PC-9 (cell line): ENCODE measurements at regions not wholly inside any gene's neighbourhood (a gene's known extent, or its start where the extent isn't known, plus 50 kb on each side); places are given as distances from the start of the nearest gene placed in this dataset.
"Not testable (repeated sequence)": the region's sequence is repeated elsewhere in the genome, so short reads cannot be mapped to it uniquely, and the experiment has no call there.

Experiments used
- BruUV-seq: library from RNA; stranded (reverse); fragments of 400-500 nt; replicated peaks from 2 replicates; lab custom pipeline; 2021; lab: Mats Ljungman, UMichigan
- CTCF ChIA-PET: fragments of 300-600 bp; sonication (Branson Sonifier 250); formaldehyde crosslinking; loops from one replicate; lab custom pipeline; 2022; ENCODE audit warnings: antibody characterized with exemption; lab: Charles Lee
- POLR2A ChIA-PET: fragments of 300-600 bp; sonication (Branson Sonifier 250); formaldehyde crosslinking; loops from one replicate; lab custom pipeline; 2022; ENCODE audit warnings: antibody characterized with exemption; ENCODE audit not compliant: unreplicated experiment; lab: Charles Lee
- DNase-seq, 2 experiments: peaks; one replicate each; pipeline versions ENCODE4 v3.0.0 to v3.0.0-alpha.2; 2015 to 2022; ENCODE audit warnings: mixed read lengths in 1 of 2
- H2AFZ ChIP-seq: fragments of 200-600 bp; sonication (generic); 2 replicates; pipeline ENCODE4 v1.8.1; 2017; ENCODE audit warnings: antibody characterized with exemption
- H3F3A ChIP-seq: fragments of 200-600 bp; sonication (generic); 2 replicates; pipeline ENCODE4 v1.8.1; 2017; ENCODE audit warnings: antibody characterized with exemption, mild to moderate bottlenecking, low read depth; ENCODE audit not compliant: insufficient read depth
- H3K27ac ChIP-seq: fragments of 200-600 bp; sonication (generic); 2 replicates; pipeline ENCODE4 v1.6.1; 2016; ENCODE audit warnings: mixed run types
- H3K27me3 ChIP-seq: fragments of 200-600 bp; sonication (generic); 2 replicates; pipeline ENCODE4 v1.6.1; 2016; ENCODE audit warnings: low read depth, mixed run types; ENCODE audit not compliant: insufficient read depth
- H3K36me3 ChIP-seq: fragments of 200-600 bp; sonication (generic); 2 replicates; pipeline ENCODE4 v1.6.1; 2016; ENCODE audit warnings: low read depth, mixed run types
- H3K4me1 ChIP-seq: fragments of 200-600 bp; sonication (generic); replicated peaks from 2 replicates; pipeline ENCODE4 v1.6.1; 2016; ENCODE audit warnings: mixed run types; ENCODE audit not compliant: insufficient read depth
- H3K4me2 ChIP-seq: fragments of 200-600 bp; sonication (generic); 2 replicates; pipeline ENCODE4 v1.6.1; 2017; ENCODE audit warnings: mixed run types
- H3K4me3 ChIP-seq: fragments of 200-600 bp; sonication (generic); 2 replicates; pipeline ENCODE4 v1.6.1; 2016; ENCODE audit warnings: mixed run types
- H3K79me2 ChIP-seq: fragments of 200-600 bp; sonication (generic); 2 replicates; pipeline ENCODE4 v1.6.1; 2017; ENCODE audit warnings: low read depth, mixed run types
- H3K9me2 ChIP-seq: fragments of 200-600 bp; sonication (generic); 2 replicates; pipeline ENCODE4 v1.8.1; 2017; ENCODE audit warnings: mild to moderate bottlenecking; ENCODE audit not compliant: insufficient read depth
- H3K9me3 ChIP-seq: fragments of 200-600 bp; sonication (generic); 2 replicates; pipeline ENCODE4 v1.8.1; 2016; ENCODE audit warnings: low read depth; ENCODE audit not compliant: insufficient read depth
- H4K20me1 ChIP-seq: fragments of 200-600 bp; sonication (generic); 2 replicates; pipeline ENCODE4 v1.8.1; 2017; ENCODE audit not compliant: insufficient read depth
- CTCF ChIP-seq: fragments of 200-600 bp; sonication (generic); conservative IDR thresholded peaks from 2 replicates; pipeline ENCODE4 v1.6.1; 2017; ENCODE audit warnings: mixed run types, antibody characterized with exemption, mild to moderate bottlenecking, moderate library complexity
- EZH2 ChIP-seq: fragments of 200-600 bp; sonication (generic); IDR thresholded peaks from 2 replicates; pipeline ENCODE4 v1.8.0; 2017; ENCODE audit warnings: antibody characterized with exemption, low read depth
- intact Hi-C: fragments of 100-400 bp; cut with micrococcal nuclease; formaldehyde crosslinking; loops from one replicate; pipeline ENCODE4 v1.10.0; 2022; ENCODE audit not compliant: unreplicated experiment

DNA sequence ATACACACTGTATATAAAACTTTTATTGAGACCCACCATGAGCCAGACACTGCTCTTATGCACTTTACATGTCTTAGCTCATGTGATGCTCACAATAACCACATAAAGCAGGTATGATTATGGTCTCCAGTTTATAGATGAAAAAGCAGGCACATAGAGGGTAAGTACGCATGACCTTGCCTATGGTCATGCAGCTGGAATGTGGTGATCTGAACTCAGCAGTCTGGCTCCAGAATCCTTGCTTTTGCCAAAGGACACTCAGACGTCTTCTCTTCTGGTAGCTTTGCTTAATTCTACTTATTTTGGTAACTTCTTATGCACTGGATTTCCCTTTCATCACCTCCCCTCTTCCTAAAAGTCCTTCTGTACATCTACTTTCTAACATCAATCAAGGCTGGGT is 103.3 kb upstream of the CRY1 start:
- H3K4me2 ChIP-seq, result no peak overlapping the region

DNA sequence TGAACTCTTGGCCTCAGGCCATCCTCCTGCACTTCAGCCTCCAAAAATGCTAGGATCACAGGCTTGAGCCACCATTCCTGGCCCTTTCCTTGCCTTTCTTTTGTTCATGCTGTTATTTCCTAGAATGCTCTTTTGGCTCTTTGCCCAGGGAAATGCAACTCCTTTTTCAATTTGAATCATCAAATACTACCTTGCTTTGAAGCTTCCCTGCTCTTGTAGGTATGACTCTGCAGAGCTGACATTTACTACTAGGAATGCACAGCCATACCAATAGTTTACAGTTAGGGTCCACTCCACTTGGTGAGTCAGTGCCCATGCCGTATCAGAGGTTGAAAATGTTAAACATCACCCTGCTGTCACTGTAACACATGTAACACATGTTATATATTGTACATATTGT is 107.0 kb upstream of the CRY1 start:
- intact Hi-C loops, result no loop called here
- CTCF ChIA-PET, result no interaction called here
- DNase-seq, result peak; percentile 15 to 78

More for the DNA sequence above, 103.3 kb upstream of the CRY1 start:
- no peak overlapping the region for H3K4me3 ChIP-seq
- TF ChIP-seq CTCF (no peak), EZH2 (no peak)
- DNase-seq, result no peak
- peaks cover 6% of the 10 kb centered on the region; the same call in 1 of the 2 replicates for H3F3A ChIP-seq
- BruUV-seq, result no TSS peak
- no peaks in the 10 kb centered on the region for H4K20me1 ChIP-seq
- no peak overlapping the region for H2AFZ ChIP-seq
- no peaks in the 10 kb centered on the region for H3K36me3 ChIP-seq
- H3K27me3 ChIP-seq, result no peaks in the 10 kb centered on the region
- no peak overlapping the region for H3K27ac ChIP-seq
- intact Hi-C loops, result no loop called here
- no peaks in the 10 kb centered on the region for H3K79me2 ChIP-seq
- CTCF ChIA-PET, result no interaction called here
- H3K9me2 ChIP-seq, result no peaks in the 10 kb centered on the region
- POLR2A ChIA-PET, result no interaction called here
- no peaks in the 10 kb centered on the region for H3K9me3 ChIP-seq
- H3K4me1 ChIP-seq, result peaks cover 7% of the 10 kb centered on the region

GRCh38 chr12:107207931-107208525 is 114.7 kb upstream of the CRY1 start:
- Histone ChIP-seq H3K9me2 (no peaks in the 10 kb centered on the region), H3K36me3 (no peaks in the 10 kb centered on the region), H3K27ac (no peak overlapping the region), H3K79me2 (no peaks in the 10 kb centered on the region), H3K27me3 (no peaks in the 10 kb centered on the region), H3F3A (no peaks in the 10 kb centered on the region), H2AFZ (no peak overlapping the region), H3K9me3 (no peaks in the 10 kb centered on the region), H3K4me3 (no peak overlapping the region), H3K4me2 (no peak overlapping the region), H4K20me1 (no peaks in the 10 kb centered on the region), H3K4me1 (no peaks in the 10 kb centered on the region)
- no peak for DNase-seq
- POLR2A ChIA-PET, result no interaction called here
- intact Hi-C loops, result no loop called here
- no TSS peak for BruUV-seq
- no peak for TF ChIP-seq CTCF
- no peak for TF ChIP-seq EZH2
- CTCF ChIA-PET, result no interaction called here

More for the DNA sequence above, 107.0 kb upstream of the CRY1 start:
- BruUV-seq, result no TSS peak
- H2AFZ ChIP-seq, result no peak overlapping the region
- no peak overlapping the region for H3K4me3 ChIP-seq
- peak overlapping the region; percentile 31; the same call in 1 of the 2 replicates for H3K27ac ChIP-seq
- H3K4me1 ChIP-seq, result peaks cover 7% of the 10 kb centered on the region
- H3F3A ChIP-seq, result peaks cover 6% of the 10 kb centered on the region; the same call in 1 of the 2 replicates
- no peaks in the 10 kb centered on the region for H3K9me2 ChIP-seq
- H3K36me3 ChIP-seq, result no peaks in the 10 kb centered on the region
- no peaks in the 10 kb centered on the region for H3K79me2 ChIP-seq
- no peaks in the 10 kb centered on the region for H3K9me3 ChIP-seq
- H3K4me2 ChIP-seq, result 0 out of 2 replicates have a peak overlapping the region, but pooled peaks have one; percentile 2
- TF ChIP-seq EZH2, result no peak
- no peak for TF ChIP-seq CTCF
- no peaks in the 10 kb centered on the region for H3K27me3 ChIP-seq
- POLR2A ChIA-PET, result interaction anchor here (0.6 kb wide), 1 partner anchor 149 kb away, joined by 5 read pairs; no protein-coding TSS in a partner anchor
- no peaks in the 10 kb centered on the region for H4K20me1 ChIP-seq

- H3K9me3 ChIP-seq, H3K27ac ChIP-seq, H3K4me3 ChIP-seq, POLR2A ChIA-PET, H3K4me2 ChIP-seq, H3K4me1 ChIP-seq, H3F3A ChIP-seq, H2AFZ ChIP-seq, DNase-seq, H3K79me2 ChIP-seq, BruUV-seq, intact Hi-C loops, H3K36me3 ChIP-seq, H3K9me2 ChIP-seq, H3K27me3 ChIP-seq, H4K20me1 ChIP-seq, CTCF ChIA-PET: not testable (repeated sequence)
Observed at GRCh38 chr12:107209700-107210099, 116.4 kb upstream of the CRY1 start.

DNA sequence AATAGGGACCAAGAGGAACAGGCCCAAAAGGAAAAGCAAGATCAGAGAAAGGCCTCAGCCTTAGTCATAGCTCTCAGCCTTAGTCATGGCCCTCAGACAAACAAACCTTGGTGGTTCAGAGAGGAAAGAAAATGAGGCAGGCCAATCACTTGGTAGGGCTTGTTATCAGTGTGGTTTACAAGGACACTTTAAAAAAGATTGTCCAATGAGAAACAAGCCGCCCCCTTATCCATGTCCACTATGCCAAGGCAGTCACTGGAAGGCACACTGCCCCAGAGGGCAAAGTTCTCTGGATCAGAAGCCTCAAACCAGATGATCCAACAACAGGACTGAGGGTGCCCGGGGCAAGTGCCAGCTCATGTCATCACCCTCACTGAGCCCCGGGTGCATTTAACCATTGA is 121.0 kb upstream of the CRY1 start:
- CTCF ChIA-PET, H2AFZ ChIP-seq, BruUV-seq, H3K79me2 ChIP-seq, H3K27me3 ChIP-seq, H3K9me2 ChIP-seq, H3K9me3 ChIP-seq, POLR2A ChIA-PET, H3F3A ChIP-seq, H3K36me3 ChIP-seq, intact Hi-C loops, H4K20me1 ChIP-seq, H3K4me3 ChIP-seq: not testable (repeated sequence)
- Histone ChIP-seq H3K27ac (peak overlapping the region; percentile 18; the same call in 1 of the 2 replicates), H3K4me1 (peaks cover 28% of the 10 kb centered on the region), H3K4me2 (peak overlapping the region; percentile 26)
- peak; percentile 5 to 67 for DNase-seq
